RKO (cell line): ENCODE measurements at regions not wholly inside any gene's neighbourhood (a gene's known extent, or its start where the extent isn't known, plus 50 kb on each side); places are given as distances from the start of the nearest gene placed in this dataset.

Experiments
- DNase-seq: peaks from one replicate; pipeline ENCODE4 v3.0.0-alpha.2; 2016; ENCODE audit warnings: low spot score

- DNase-seq = no peak
Measured at GRCh38 chr1:60428127-60428526, 354.6 kb upstream of the C1orf87 start.

DNA sequence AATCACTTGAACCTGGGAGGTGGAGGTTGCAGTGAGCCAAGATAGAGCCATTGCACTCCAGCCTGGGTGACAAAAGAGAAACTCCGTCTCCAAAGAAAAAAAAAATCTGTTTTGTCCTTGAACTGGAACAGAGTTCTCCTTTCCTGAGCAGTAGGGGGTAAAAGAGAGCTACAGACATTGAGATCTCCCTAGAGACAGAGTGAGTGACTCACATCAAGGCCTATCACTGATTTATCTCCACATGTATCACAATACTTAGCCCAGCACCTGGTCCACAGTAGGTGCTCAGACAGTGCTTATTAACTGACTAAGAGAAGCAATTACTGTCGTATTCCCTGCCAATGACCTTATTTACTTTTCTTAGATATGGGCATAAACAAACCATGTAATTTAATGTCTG is 354.1 kb upstream of the C1orf87 start:
- DNase-seq = no peak

DNA sequence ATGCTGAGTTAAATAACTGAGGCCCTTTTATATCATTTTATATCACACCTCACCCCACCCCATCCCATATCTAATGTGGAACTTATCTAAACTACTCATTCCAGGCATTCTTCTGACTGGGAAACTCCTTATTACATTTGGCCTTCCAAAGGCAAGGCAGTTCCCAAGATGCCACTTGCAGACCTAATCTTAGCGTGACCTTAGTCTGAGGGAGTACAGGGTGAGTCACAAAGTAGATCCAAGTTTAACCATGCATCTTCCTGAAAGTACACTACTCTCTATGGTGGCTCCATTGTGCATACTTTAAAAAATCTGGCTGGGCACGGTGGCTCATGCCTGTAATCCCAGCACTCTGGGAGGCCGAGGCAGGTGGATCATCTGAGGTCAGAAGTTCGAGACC is 353.6 kb upstream of the C1orf87 start:
- no peak for DNase-seq

GRCh38 chr1:60425528-60425927 is 352.0 kb upstream of the C1orf87 start:
- DNase-seq = peak; percentile 41

DNA sequence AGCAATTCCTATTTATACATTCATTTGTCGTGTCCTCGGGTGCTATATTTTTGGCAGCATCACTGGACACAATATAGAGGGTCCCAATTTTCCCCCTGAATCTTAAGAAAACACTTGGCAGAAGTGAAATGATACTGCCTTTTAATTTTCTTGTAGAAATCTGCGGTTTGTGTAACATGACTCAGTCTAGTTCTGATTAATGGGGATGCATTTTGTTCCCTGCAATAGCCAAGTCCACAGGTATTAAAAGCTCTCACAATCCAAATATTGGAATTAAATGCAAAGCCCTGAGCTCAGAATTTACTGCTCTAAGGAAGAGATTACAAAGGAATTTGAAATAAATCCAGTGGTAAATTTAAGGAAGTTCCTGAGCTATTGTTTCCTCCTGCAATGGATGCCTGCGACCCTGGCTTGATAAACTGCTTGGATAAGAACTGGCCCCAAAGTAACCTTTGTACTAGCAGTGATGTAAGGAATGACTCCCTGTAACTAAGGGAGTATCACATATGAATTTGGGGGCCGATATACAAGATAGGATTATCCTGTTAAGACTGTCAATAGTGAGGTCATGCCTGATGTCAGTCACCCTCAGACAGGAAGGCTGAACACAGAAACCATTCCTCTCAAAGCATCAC is 349.7 kb upstream of the C1orf87 start:
- no peak for DNase-seq

DNA sequence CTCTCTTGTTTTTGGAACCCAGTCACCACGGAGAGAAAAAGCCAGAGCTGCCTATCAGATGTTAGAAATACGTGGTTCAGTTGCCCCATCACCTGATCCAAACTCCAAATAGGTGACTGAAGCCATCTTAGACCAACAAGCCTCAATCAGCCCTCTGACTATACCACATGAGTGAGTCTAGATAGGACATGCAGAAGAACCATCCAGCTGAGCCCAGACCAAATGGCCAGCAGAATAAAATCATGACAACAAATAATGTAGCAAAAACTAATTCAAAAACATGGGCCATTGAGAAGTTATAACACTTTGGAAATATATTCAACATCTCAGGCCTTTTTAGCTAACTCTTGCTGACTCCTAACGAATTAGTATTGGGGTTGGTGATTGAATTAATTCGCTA is 348.4 kb upstream of the C1orf87 start:
- DNase-seq = no peak

GRCh38 chr1:60419023-60419422 is 345.5 kb upstream of the C1orf87 start:
- no peak for DNase-seq

- DNase-seq = no peak
Measured at GRCh38 chr1:60415696-60416095, 342.1 kb upstream of the C1orf87 start.

- no peak for DNase-seq
Measured at GRCh38 chr1:60413091-60413490, 339.5 kb upstream of the C1orf87 start.

GRCh38 chr1:60411591-60411990 is 338.0 kb upstream of the C1orf87 start:
- DNase-seq = no peak

DNA sequence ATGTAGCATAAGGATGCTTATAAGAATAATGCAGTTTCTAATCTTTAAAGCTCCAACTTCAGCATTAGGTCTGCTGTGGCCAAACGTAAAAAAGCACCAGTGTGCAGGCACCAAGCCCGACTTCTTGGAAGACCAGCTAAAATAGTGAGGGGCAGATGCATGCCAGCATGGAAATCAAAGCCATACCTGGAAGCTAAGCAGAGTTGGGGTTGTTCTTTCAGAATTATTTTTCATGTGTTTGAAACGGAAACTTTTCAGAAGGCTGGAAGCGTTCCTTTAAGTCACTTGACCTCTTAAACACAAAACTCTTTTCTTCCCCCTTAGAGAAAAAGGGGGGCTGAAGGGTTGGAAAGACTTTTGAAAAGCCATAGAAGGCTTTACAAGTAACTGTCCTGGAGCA is 329.2 kb upstream of the C1orf87 start:
- DNase-seq = no peak

DNA sequence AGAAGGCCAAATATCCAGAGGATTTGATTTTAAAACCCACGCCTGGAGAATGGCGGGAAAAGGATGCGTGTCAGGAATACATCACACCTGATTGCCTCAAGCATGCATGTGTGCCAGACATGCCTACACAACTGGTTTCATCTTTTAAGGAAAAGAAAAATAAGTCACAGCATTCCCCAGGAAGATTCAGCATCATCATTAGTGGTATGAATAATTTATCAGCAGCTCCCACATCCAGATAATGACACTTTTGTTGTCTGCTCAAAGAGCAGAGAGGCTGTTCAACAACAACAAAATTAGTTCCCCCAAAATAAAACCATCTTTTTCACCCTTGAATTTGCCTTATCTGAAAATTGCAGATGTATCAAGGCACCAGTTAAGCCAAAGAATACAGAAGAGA is 328.6 kb upstream of the C1orf87 start:
- DNase-seq = no peak

DNA sequence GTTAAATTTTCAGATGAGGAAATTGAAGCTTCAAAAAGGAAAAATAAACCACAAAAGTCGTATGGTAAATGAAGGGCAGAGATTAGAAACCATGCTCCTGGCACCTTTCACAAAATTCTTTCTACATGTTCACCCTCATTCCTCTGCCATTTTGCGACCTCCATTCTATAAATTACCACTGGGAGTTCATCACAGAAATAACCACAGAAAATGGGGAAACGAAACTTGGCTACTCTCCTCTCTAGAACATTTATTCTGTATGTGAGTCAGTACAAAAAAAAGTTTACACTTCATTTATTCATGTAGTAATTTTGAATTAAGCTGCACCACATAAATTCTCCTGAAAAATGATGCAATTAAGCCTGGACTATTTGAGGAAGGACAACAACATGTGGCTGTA is 320.9 kb upstream of the C1orf87 start:
- DNase-seq = no peak

DNA sequence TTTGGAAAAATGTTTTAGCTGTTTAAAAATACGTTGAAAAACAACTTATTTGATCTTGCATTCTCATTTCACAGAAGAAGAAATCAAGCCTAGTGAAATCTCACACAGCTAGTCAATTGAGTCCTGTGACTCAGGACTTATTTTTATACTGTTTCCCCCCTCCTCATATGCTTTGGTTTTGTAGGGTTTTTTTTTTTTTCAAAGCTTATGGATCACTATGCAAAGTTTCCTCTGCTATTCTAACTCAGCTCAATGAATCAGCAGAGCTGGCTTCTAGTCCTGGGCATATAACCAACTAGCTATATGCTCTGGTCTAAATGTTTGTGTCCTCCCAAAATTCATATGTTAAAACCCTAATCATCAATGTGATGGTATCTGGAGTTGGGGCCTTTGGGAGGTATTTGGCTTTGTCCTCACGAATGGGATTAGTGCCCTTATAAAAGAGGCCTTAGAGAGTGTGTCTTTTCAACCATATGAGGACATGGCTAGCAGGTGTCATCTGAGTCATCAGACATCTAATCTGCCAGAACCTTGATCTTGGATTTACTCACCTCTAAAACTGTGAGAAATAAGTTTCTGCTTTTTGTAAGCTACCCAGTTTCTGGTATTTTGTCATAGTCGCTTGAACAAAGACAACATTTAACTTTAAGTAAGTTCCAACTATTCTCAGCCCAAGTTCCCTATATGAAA is 317.2 kb upstream of the C1orf87 start:
- no peak for DNase-seq

- DNase-seq = no peak
Measured at GRCh38 chr1:60388092-60388987, 314.8 kb upstream of the C1orf87 start.

- DNase-seq = no peak
Measured at GRCh38 chr1:60387175-60387574, 313.6 kb upstream of the C1orf87 start.

GRCh38 chr1:60386249-60386648 is 312.7 kb upstream of the C1orf87 start:
- no peak for DNase-seq

DNA sequence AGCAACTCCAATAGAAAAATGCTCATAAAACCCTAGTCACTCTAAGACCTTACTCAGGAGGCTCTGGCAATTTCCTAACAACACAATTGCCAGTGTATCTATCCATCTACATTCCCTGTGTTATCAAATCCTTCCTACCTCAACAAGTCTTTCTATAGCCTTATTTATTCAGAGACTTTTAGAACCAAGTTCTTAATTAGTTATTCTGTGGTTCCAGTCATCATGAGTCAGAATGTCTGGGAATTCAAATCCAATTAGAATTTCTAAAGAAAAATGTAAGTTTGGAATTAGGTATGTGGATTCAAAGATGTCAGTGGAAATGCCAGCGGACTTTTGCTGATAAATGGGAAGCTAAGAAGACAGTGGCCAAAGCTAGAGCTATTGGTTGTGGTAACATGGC is 302.6 kb upstream of the C1orf87 start:
- DNase-seq = no peak

DNA sequence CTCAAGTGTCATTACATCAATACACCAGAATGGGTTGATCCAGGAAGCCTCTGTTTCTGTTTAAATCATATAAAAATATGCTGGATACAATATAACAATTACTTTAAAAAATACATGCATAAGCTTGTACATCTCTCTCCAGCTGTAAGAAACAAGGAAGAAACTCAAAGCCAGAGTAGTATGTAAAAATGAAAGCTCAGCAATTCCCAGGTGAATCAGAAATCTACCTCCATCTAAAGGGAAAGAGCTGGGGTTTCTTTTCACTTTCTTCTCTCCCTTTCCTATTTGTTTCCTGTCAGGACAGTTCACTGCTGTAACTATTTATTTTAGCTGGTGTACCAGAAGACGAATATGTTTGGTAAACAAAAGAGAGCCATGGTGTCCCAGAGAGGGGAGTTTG is 301.0 kb upstream of the C1orf87 start:
- DNase-seq = no peak

GRCh38 chr1:60367532-60367931 is 294.0 kb upstream of the C1orf87 start:
- DNase-seq = no peak

- DNase-seq = no peak
Measured at GRCh38 chr1:60359431-60359830, 285.9 kb upstream of the C1orf87 start.

DNA sequence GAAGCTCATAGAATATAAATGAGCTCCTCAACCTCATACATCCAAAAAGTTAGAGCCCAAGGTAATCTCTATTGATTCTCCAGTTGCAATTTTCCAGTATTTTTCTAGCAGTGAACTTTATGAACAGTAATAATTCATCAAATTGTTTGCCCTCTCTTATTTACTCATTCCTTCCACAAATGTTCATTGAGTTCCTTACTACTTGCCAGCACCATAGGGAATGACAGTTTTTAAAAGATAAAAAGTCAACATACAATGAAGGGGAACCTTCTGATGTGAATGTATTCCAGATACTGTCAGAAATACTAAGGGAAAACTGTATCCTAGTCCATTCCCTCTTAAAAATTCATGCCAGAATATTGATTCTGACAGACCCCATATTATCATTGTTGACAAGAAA is 277.0 kb upstream of the C1orf87 start:
- DNase-seq = no peak

DNA sequence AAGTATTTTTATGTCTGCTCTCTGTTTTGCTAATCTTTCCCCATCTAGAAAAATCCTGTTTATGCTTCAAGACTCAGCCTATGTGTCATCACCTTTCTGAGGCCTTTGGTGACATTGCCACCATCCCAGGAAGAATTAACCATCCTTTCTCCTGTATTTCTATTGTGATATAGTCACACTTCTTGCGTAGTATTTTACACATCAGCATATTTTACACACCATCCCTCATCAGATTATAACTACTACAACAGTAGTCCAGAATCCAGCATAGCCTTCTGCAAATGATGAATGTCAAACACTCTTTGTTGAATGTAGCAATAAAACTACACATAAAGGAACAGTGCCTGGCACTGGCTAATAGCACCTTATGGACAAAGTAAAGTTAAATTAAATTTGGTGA is 275.3 kb upstream of the C1orf87 start:
- no peak for DNase-seq
